Fibroblast of peridontal ligament (primary cell): ENCODE measurements at regions not wholly inside any gene's neighbourhood (a gene's known extent, or its start where the extent isn't known, plus 50 kb on each side); places are given as distances from the start of the nearest gene placed in this dataset.

Experiments used
- DNase-seq: peaks from one replicate; pipeline ENCODE4 v3.0.0-alpha.2; 2010; ENCODE audit errors: extremely low read depth

GRCh38 chr10:3484306-3485056, 300.5 kb downstream of the KLF6 start:
- peak; percentile 89 for DNase-seq

- peak; percentile 87 for DNase-seq
Measured at GRCh38 chr10:3482200-3482993, 302.6 kb downstream of the KLF6 start.

- DNase-seq, result no peak
Measured at GRCh38 chr10:3481496-3481895, 303.5 kb downstream of the KLF6 start.

- DNase-seq, result no peak
Measured at GRCh38 chr10:3480990-3481315, 304.1 kb downstream of the KLF6 start.

- DNase-seq, result no peak
Measured at GRCh38 chr10:3480281-3480989, 304.6 kb downstream of the KLF6 start.

- DNase-seq, result no peak
Measured at GRCh38 chr10:3478632-3479240, 306.2 kb upstream of the PITRM1 start.

- DNase-seq, result no peak
Measured at GRCh38 chr10:3478153-3478552, 305.6 kb upstream of the PITRM1 start.

GRCh38 chr10:3477683-3478082, 305.1 kb upstream of the PITRM1 start:
- DNase-seq, result peak; percentile 86

GRCh38 chr10:3476640-3477448, 304.3 kb upstream of the PITRM1 start:
- DNase-seq, result no peak

- no peak for DNase-seq
Measured at GRCh38 chr10:3476186-3476585, 303.6 kb upstream of the PITRM1 start.

GRCh38 chr10:3475367-3475766, 302.8 kb upstream of the PITRM1 start:
- no peak for DNase-seq

- no peak for DNase-seq
Measured at GRCh38 chr10:3474266-3474665, 301.7 kb upstream of the PITRM1 start.

- DNase-seq, result no peak
Measured at GRCh38 chr10:3473271-3473670, 300.7 kb upstream of the PITRM1 start.

- peak; percentile 84 for DNase-seq
Measured at GRCh38 chr10:3472287-3473051, 299.9 kb upstream of the PITRM1 start.

GRCh38 chr10:3471927-3472286, 299.3 kb upstream of the PITRM1 start:
- no peak for DNase-seq

- DNase-seq, result no peak
Measured at GRCh38 chr10:3471472-3471871, 298.9 kb upstream of the PITRM1 start.

GRCh38 chr10:3470191-3470590, 297.6 kb upstream of the PITRM1 start:
- no peak for DNase-seq

- DNase-seq, result no peak
Measured at GRCh38 chr10:3469639-3470020, 297.0 kb upstream of the PITRM1 start.

GRCh38 chr10:3468919-3469638, 296.5 kb upstream of the PITRM1 start:
- DNase-seq, result peak; percentile 100
